KMS-11 (cell line): ENCODE measurements at regions not wholly inside any gene's neighbourhood (a gene's known extent, or its start where the extent isn't known, plus 50 kb on each side); places are given as distances from the start of the nearest gene placed in this dataset.

Experiments
- H2AFZ ChIP-seq: fragments of 200-600 bp; sonication (generic); 2 replicates; pipeline ENCODE4 v1.6.1; 2016; ENCODE audit warnings: antibody characterized with exemption, mixed run types, low read depth
- H3K27ac ChIP-seq: fragments of 200-600 bp; sonication (generic); 2 replicates; pipeline ENCODE4 v1.6.1; 2016; ENCODE audit warnings: mild to moderate bottlenecking, mixed run types
- H3K27me3 ChIP-seq: fragments of 200-600 bp; sonication (generic); 2 replicates; pipeline ENCODE4 v1.6.1; 2017; ENCODE audit warnings: mild to moderate bottlenecking, low read depth, mixed run types, moderate library complexity; ENCODE audit not compliant: insufficient read depth
- H3K36me3 ChIP-seq: fragments of 200-600 bp; sonication (generic); 2 replicates; pipeline ENCODE4 v1.6.1; 2017; ENCODE audit warnings: mild to moderate bottlenecking, mixed run types; ENCODE audit not compliant: insufficient read depth
- H3K4me1 ChIP-seq: fragments of 200-600 bp; sonication (generic); 2 replicates; pipeline ENCODE4 v1.6.1; 2016; ENCODE audit warnings: mild to moderate bottlenecking, low read depth, mixed run types; ENCODE audit not compliant: poor library complexity, severe bottlenecking
- H3K4me2 ChIP-seq: fragments of 200-600 bp; sonication (generic); 2 replicates; pipeline ENCODE4 v1.7.0; 2016; ENCODE audit warnings: mild to moderate bottlenecking, mixed run types
- H3K4me3 ChIP-seq: fragments of 200-600 bp; sonication (generic); IDR thresholded peaks from 2 replicates; pipeline ENCODE4 v1.6.1; 2017; ENCODE audit warnings: low read depth, low read length, mixed read lengths; ENCODE audit not compliant: insufficient read depth
- H3K79me2 ChIP-seq: fragments of 200-600 bp; sonication (generic); 2 replicates; pipeline ENCODE4 v1.6.1; 2016; ENCODE audit warnings: low read depth, mixed run types; ENCODE audit not compliant: insufficient read depth
- H3K9ac ChIP-seq: fragments of 200-600 bp; sonication (generic); 2 replicates; pipeline ENCODE4 v1.6.1; 2016; ENCODE audit warnings: mild to moderate bottlenecking, mixed run types
- H4K20me1 ChIP-seq: fragments of 200-600 bp; sonication (generic); 2 replicates; pipeline ENCODE4 v1.6.1; 2016; ENCODE audit warnings: mild to moderate bottlenecking, mixed run types; ENCODE audit not compliant: insufficient read depth
- CTCF ChIP-seq: fragments of 200-600 bp; sonication (generic); conservative IDR thresholded peaks from 2 replicates; pipeline ENCODE4 v1.6.1; 2017; ENCODE audit warnings: low read depth, mild to moderate bottlenecking, antibody characterized with exemption, low read length, moderate library complexity, mixed read lengths

DNA sequence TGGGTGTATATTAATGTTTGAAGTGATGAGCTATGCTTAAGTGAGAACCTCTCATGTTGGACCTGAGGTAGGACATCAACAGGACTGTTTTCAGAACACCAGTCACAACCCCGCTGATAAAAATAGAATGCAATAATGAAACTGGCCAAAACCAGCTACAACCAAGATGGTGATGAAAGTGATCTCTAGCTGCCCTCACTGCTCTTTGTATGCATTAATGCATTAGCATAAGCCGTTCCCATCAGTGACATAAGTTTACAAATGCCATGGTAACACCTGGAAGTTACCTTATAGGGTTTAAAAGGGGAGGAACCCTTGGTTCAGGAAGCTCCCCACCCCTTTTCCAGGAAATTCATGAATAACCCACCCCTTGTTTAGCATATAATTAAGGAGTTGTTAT lies 672.5 kb upstream of the EEF2KMT start:
- Histone ChIP-seq H3K79me2 (no peaks in the 10 kb centered on the region), H2AFZ (no peak overlapping the region), H4K20me1 (no peaks in the 10 kb centered on the region), H3K4me3 (no peak overlapping the region), H3K4me1 (no peaks in the 10 kb centered on the region), H3K9ac (no peak overlapping the region), H3K4me2 (no peak overlapping the region), H3K27me3 (no peaks in the 10 kb centered on the region), H3K27ac (no peak overlapping the region), H3K36me3 (no peaks in the 10 kb centered on the region)
- no peak for TF ChIP-seq CTCF

- TF ChIP-seq CTCF: no peak
- no peak overlapping the region for H3K9ac ChIP-seq
- H4K20me1 ChIP-seq: no peaks in the 10 kb centered on the region
- H3K4me3 ChIP-seq: no peak overlapping the region
- H3K27me3 ChIP-seq: no peaks in the 10 kb centered on the region
- no peak overlapping the region for H3K4me2 ChIP-seq
- no peak overlapping the region for H3K27ac ChIP-seq
- H3K4me1 ChIP-seq: no peaks in the 10 kb centered on the region
- no peaks in the 10 kb centered on the region for H3K79me2 ChIP-seq
- no peaks in the 10 kb centered on the region for H3K36me3 ChIP-seq
- H2AFZ ChIP-seq: no peak overlapping the region
Observed at GRCh38 chr16:5769513-5769912, 671.9 kb upstream of the EEF2KMT start.

- H3K27ac ChIP-seq: no peak overlapping the region
- TF ChIP-seq CTCF: no peak
- H3K27me3 ChIP-seq: no peaks in the 10 kb centered on the region
Observed at GRCh38 chr16:5768445-5768844, 670.9 kb upstream of the EEF2KMT start.

DNA sequence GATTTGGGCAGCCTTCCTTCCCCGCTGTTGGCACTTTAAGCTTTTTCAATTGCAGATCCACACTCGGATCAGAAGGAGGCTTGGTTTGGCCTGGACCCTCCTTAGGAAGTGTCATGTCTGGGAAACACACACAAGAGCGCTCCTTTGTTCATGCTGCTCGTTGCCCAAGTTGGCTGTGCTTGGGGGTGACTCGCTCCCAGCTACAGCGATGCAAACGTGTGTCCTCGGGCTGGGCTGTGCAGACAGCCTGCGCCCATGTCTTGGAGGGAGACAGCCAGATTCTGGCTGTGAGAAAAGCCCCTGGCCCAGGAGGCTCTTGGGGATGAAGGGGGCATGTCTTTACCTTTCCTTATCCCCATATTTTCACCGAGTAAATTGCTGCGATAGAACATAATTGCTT lies 665.6 kb upstream of the EEF2KMT start:
- Histone ChIP-seq H3K4me3 (no peak overlapping the region), H3K79me2 (no peaks in the 10 kb centered on the region), H2AFZ (no peak overlapping the region), H4K20me1 (no peaks in the 10 kb centered on the region), H3K4me2 (no peak overlapping the region), H3K27me3 (no peaks in the 10 kb centered on the region), H3K27ac (no peak overlapping the region), H3K9ac (no peak overlapping the region), H3K4me1 (no peaks in the 10 kb centered on the region), H3K36me3 (no peaks in the 10 kb centered on the region)
- TF ChIP-seq CTCF: no peak

More at GRCh38 chr16:5768445-5768844, 670.9 kb upstream of the EEF2KMT start:
- H2AFZ ChIP-seq: no peak overlapping the region
- H4K20me1 ChIP-seq: no peaks in the 10 kb centered on the region
- no peak overlapping the region for H3K4me2 ChIP-seq
- H3K4me3 ChIP-seq: no peak overlapping the region
- H3K9ac ChIP-seq: no peak overlapping the region
- H3K79me2 ChIP-seq: no peaks in the 10 kb centered on the region
- H3K36me3 ChIP-seq: no peaks in the 10 kb centered on the region
- H3K4me1 ChIP-seq: no peaks in the 10 kb centered on the region
